ENCODE measurements at regions not wholly inside any gene's neighbourhood (a gene's known extent, or its start where the extent isn't known, plus 50 kb on each side); places are given as distances from the start of the nearest gene placed in this dataset.

GRCh38 chr12:46449316-46449715, 76.7 kb upstream of the SLC38A2 start:
- DNase-seq (ENCODE audit: low spot score) (no peak), ATAC-seq (ENCODE audit: insufficient number of reproducible peaks, low FRiP score, low read depth) (no peak)
- no peaks in the 10 kb centered on the region for H3K27me3 ChIP-seq (replicated peaks; ENCODE audit: insufficient read depth)
- TF ChIP-seq CTCF (IDR thresholded peaks at IDR 0.05), result no peak
- H3K4me3 ChIP-seq, result no peak overlapping the region
- peaks cover 10 to 25% of the 10 kb centered on the region in 2 donors for H3K4me1 ChIP-seq (ENCODE audit: control insufficient read depth in 1 of 2, low read depth in 2 of 2)
- H3K36me3 ChIP-seq, result no peaks in the 10 kb centered on the region
- H3K9me3 ChIP-seq, result no peaks in the 10 kb centered on the region
- H3K27ac ChIP-seq, result no peak overlapping the region

- TF ChIP-seq CTCF (IDR thresholded peaks at IDR 0.05), result no peak
- DNase-seq (ENCODE audit: low spot score) (no peak), ATAC-seq (ENCODE audit: insufficient number of reproducible peaks, low FRiP score, low read depth) (no peak)
- Histone ChIP-seq H3K4me1 (ENCODE audit: control insufficient read depth in 1 of 2, low read depth in 2 of 2) (peaks cover 10 to 25% of the 10 kb centered on the region in 2 donors), H3K4me3 (no peak overlapping the region), H3K9me3 (no peaks in the 10 kb centered on the region), H3K27me3 (replicated peaks; ENCODE audit: insufficient read depth) (no peaks in the 10 kb centered on the region), H3K27ac (no peak overlapping the region), H3K36me3 (no peaks in the 10 kb centered on the region)
Observed at GRCh38 chr12:46446645-46447044, 74.1 kb upstream of the SLC38A2 start.

GRCh38 chr12:46445551-46446235, 73.1 kb upstream of the SLC38A2 start:
- Histone ChIP-seq H3K27me3 (replicated peaks; ENCODE audit: insufficient read depth) (no peaks in the 10 kb centered on the region), H3K27ac (no peak overlapping the region), H3K9me3 (no peaks in the 10 kb centered on the region), H3K4me3 (no peak overlapping the region), H3K4me1 (ENCODE audit: control insufficient read depth in 1 of 2, low read depth in 2 of 2) (peaks cover 9 to 19% of the 10 kb centered on the region in 2 donors), H3K36me3 (no peaks in the 10 kb centered on the region)
- no peak for TF ChIP-seq CTCF (IDR thresholded peaks at IDR 0.05)
- DNase-seq (ENCODE audit: low spot score), result no peak
- no peak for ATAC-seq (ENCODE audit: insufficient number of reproducible peaks, low FRiP score, low read depth)

- Histone ChIP-seq H3K4me3 (no peak overlapping the region), H3K4me1 (ENCODE audit: control insufficient read depth in 1 of 2, low read depth in 2 of 2) (peaks cover 4 to 18% of the 10 kb centered on the region in 2 donors), H3K27me3 (replicated peaks; ENCODE audit: insufficient read depth) (no peaks in the 10 kb centered on the region), H3K36me3 (no peaks in the 10 kb centered on the region), H3K9me3 (no peaks in the 10 kb centered on the region), H3K27ac (no peak overlapping the region)
- no peak for DNase-seq (ENCODE audit: low spot score)
- no peak for ATAC-seq (ENCODE audit: insufficient number of reproducible peaks, low FRiP score, low read depth)
- no peak for TF ChIP-seq CTCF (IDR thresholded peaks at IDR 0.05)
Observed at GRCh38 chr12:46445093-46445492, 72.5 kb upstream of the SLC38A2 start.

GRCh38 chr12:46443594-46444263, 71.2 kb upstream of the SLC38A2 start:
- peaks cover 0 to 12% of the 10 kb centered on the region in 2 donors for H3K4me1 ChIP-seq (ENCODE audit: control insufficient read depth in 1 of 2, low read depth in 2 of 2)
- no peaks in the 10 kb centered on the region for H3K36me3 ChIP-seq
- H3K27ac ChIP-seq, result no peak overlapping the region
- no peaks in the 10 kb centered on the region for H3K9me3 ChIP-seq
- TF ChIP-seq CTCF (IDR thresholded peaks at IDR 0.05), result no peak
- no peaks in the 10 kb centered on the region for H3K27me3 ChIP-seq (replicated peaks; ENCODE audit: insufficient read depth)
- DNase-seq (ENCODE audit: low spot score) (no peak), ATAC-seq (ENCODE audit: insufficient number of reproducible peaks, low FRiP score, low read depth) (no peak)
- H3K4me3 ChIP-seq, result no peak overlapping the region
